WTC11 (cell line): ENCODE measurements at regions not wholly inside any gene's neighbourhood (a gene's known extent, or its start where the extent isn't known, plus 50 kb on each side); places are given as distances from the start of the nearest gene placed in this dataset.

Source experiments
- JUN ChIP-seq: sonication (generic); formaldehyde crosslinking; IDR thresholded peaks from 2 replicates; pipeline ENCODE4 v1.8.0; 2023; ENCODE audit warnings: mild to moderate bottlenecking, missing genetic modification reagents
- NR3C1 ChIP-seq: sonication (generic); formaldehyde crosslinking; conservative IDR thresholded peaks from 2 replicates; pipeline ENCODE4 v1.8.1; 2023; ENCODE audit warnings: low read depth, mild to moderate bottlenecking, missing genetic modification reagents
- OVOL2 ChIP-seq: fragments of 250-450 bp; sonication (Bioruptor Pico); IDR thresholded peaks from 2 replicates; pipeline ENCODE4 v1.9.0; 2021; ENCODE audit warnings: mild to moderate bottlenecking, borderline replicate concordance
- SP1 ChIP-seq: sonication (generic); formaldehyde crosslinking; conservative IDR thresholded peaks from 2 replicates; pipeline ENCODE4 v1.8.1; 2022; ENCODE audit warnings: missing genetic modification reagents
- USF1 ChIP-seq: sonication (generic); formaldehyde crosslinking; IDR thresholded peaks from 2 replicates; pipeline ENCODE4 v1.8.0; 2022; ENCODE audit warnings: mild to moderate bottlenecking, missing genetic modification reagents
- ZNF232 ChIP-seq: sonication (generic); formaldehyde crosslinking; IDR thresholded peaks from 2 replicates; pipeline ENCODE4 v1.8.0; 2022; ENCODE audit warnings: mild to moderate bottlenecking, missing genetic modification reagents
- ZNF317 ChIP-seq: sonication (generic); formaldehyde crosslinking; IDR thresholded peaks from 2 replicates; pipeline ENCODE4 v1.8.1; 2023; ENCODE audit warnings: low read depth, mild to moderate bottlenecking, moderate library complexity, missing genetic modification reagents, borderline replicate concordance
- TF ChIP-seq, protein P1 (sequence below): fragments of 200-600 bp; IDR thresholded peaks from 2 replicates; pipeline ENCODE4 v1.8.0; 2022; ENCODE audit warnings: antibody characterized with exemption
- TF ChIP-seq, protein P2 (sequence below): sonication (generic); formaldehyde crosslinking; IDR thresholded peaks from 2 replicates; pipeline ENCODE4 v1.8.1; 2023; ENCODE audit warnings: mild to moderate bottlenecking, missing genetic modification reagents
- TF ChIP-seq, protein P3 (sequence below): sonication (generic); formaldehyde crosslinking; IDR thresholded peaks from 2 replicates; pipeline ENCODE4 v1.8.0; 2022; ENCODE audit warnings: mild to moderate bottlenecking, missing genetic modification reagents
- TF ChIP-seq, protein P4 (sequence below): sonication (generic); formaldehyde crosslinking; IDR thresholded peaks from 2 replicates; pipeline ENCODE4 v1.8.1; 2023; ENCODE audit warnings: mild to moderate bottlenecking, missing genetic modification reagents, borderline replicate concordance

GRCh38 chr3:25057379-25057778 lies 370.7 kb upstream of the RARB start:
- TF ChIP-seq JUN (CRISPR knock-in tag), result no peak
- TF ChIP-seq, protein P1, sequence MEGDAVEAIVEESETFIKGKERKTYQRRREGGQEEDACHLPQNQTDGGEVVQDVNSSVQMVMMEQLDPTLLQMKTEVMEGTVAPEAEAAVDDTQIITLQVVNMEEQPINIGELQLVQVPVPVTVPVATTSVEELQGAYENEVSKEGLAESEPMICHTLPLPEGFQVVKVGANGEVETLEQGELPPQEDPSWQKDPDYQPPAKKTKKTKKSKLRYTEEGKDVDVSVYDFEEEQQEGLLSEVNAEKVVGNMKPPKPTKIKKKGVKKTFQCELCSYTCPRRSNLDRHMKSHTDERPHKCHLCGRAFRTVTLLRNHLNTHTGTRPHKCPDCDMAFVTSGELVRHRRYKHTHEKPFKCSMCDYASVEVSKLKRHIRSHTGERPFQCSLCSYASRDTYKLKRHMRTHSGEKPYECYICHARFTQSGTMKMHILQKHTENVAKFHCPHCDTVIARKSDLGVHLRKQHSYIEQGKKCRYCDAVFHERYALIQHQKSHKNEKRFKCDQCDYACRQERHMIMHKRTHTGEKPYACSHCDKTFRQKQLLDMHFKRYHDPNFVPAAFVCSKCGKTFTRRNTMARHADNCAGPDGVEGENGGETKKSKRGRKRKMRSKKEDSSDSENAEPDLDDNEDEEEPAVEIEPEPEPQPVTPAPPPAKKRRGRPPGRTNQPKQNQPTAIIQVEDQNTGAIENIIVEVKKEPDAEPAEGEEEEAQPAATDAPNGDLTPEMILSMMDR, result no peak
- TF ChIP-seq, protein P2, sequence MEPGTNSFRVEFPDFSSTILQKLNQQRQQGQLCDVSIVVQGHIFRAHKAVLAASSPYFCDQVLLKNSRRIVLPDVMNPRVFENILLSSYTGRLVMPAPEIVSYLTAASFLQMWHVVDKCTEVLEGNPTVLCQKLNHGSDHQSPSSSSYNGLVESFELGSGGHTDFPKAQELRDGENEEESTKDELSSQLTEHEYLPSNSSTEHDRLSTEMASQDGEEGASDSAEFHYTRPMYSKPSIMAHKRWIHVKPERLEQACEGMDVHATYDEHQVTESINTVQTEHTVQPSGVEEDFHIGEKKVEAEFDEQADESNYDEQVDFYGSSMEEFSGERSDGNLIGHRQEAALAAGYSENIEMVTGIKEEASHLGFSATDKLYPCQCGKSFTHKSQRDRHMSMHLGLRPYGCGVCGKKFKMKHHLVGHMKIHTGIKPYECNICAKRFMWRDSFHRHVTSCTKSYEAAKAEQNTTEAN, result no peak
- TF ChIP-seq, protein P3, sequence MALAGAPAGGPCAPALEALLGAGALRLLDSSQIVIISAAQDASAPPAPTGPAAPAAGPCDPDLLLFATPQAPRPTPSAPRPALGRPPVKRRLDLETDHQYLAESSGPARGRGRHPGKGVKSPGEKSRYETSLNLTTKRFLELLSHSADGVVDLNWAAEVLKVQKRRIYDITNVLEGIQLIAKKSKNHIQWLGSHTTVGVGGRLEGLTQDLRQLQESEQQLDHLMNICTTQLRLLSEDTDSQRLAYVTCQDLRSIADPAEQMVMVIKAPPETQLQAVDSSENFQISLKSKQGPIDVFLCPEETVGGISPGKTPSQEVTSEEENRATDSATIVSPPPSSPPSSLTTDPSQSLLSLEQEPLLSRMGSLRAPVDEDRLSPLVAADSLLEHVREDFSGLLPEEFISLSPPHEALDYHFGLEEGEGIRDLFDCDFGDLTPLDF (CRISPR knock-in tag), result no peak
- no peak for TF ChIP-seq SP1 (CRISPR knock-in tag)
- TF ChIP-seq ZNF232 (CRISPR knock-in tag), result no peak
- no peak for TF ChIP-seq NR3C1 (CRISPR knock-in tag)
- no peak for TF ChIP-seq OVOL2 (CRISPR knock-in tag)
- TF ChIP-seq, protein P4, sequence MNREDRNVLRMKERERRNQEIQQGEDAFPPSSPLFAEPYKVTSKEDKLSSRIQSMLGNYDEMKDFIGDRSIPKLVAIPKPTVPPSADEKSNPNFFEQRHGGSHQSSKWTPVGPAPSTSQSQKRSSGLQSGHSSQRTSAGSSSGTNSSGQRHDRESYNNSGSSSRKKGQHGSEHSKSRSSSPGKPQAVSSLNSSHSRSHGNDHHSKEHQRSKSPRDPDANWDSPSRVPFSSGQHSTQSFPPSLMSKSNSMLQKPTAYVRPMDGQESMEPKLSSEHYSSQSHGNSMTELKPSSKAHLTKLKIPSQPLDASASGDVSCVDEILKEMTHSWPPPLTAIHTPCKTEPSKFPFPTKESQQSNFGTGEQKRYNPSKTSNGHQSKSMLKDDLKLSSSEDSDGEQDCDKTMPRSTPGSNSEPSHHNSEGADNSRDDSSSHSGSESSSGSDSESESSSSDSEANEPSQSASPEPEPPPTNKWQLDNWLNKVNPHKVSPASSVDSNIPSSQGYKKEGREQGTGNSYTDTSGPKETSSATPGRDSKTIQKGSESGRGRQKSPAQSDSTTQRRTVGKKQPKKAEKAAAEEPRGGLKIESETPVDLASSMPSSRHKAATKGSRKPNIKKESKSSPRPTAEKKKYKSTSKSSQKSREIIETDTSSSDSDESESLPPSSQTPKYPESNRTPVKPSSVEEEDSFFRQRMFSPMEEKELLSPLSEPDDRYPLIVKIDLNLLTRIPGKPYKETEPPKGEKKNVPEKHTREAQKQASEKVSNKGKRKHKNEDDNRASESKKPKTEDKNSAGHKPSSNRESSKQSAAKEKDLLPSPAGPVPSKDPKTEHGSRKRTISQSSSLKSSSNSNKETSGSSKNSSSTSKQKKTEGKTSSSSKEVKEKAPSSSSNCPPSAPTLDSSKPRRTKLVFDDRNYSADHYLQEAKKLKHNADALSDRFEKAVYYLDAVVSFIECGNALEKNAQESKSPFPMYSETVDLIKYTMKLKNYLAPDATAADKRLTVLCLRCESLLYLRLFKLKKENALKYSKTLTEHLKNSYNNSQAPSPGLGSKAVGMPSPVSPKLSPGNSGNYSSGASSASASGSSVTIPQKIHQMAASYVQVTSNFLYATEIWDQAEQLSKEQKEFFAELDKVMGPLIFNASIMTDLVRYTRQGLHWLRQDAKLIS (CRISPR knock-in tag), result no peak
- TF ChIP-seq USF1 (CRISPR knock-in tag), result no peak
- no peak for TF ChIP-seq ZNF317 (CRISPR knock-in tag)
